ENCODE measurements at regions not wholly inside any gene's neighbourhood (a gene's known extent, or its start where the extent isn't known, plus 50 kb on each side); places are given as distances from the start of the nearest gene placed in this dataset.

DNA sequence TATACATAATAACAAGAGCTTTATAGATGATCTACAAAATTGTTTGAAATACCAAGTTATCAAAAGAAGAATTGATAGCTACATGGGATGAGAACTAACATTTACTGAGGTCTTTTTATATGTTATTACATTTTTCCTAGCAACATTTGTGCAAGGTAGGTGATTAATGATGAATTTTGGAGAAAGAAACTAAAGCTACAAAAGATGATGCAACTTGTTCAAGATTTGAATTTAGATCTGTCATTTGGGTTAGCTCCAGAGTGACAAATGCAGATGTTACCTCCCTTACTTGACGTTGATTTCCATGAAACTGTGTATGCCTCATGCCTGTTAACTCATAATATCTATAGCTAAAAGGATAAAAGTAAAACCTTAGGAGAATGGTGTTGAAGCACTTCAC is 84.5 kb upstream of the EYA4 start:
- Histone ChIP-seq H3K9me3 (ENCODE audit: low read depth, low read length) (no peaks in the 10 kb centered on the region), H3K27ac (ENCODE audit: low read depth, low read length) (no peak overlapping the region), H3K79me2 (ENCODE audit: insufficient read depth, low read length) (no peaks in the 10 kb centered on the region), H4K20me1 (ENCODE audit: insufficient read depth, low read length) (no peaks in the 10 kb centered on the region), H2AFZ (ENCODE audit: low read length) (no peak overlapping the region), H3K36me3 (ENCODE audit: insufficient read depth, low read length) (no peaks in the 10 kb centered on the region), H3K27me3 (ENCODE audit: insufficient read depth, low read length) (no peaks in the 10 kb centered on the region), H3K4me3 (ENCODE audit: insufficient read depth, low read length) (no peak overlapping the region), H3K4me1 (ENCODE audit: insufficient read depth, low read length) (no peaks in the 10 kb centered on the region), H3K4me2 (ENCODE audit: insufficient read depth, low read length) (no peak overlapping the region)
- no peak for DNase-seq (ENCODE audit: insufficient read length, low spot score, missing footprints)
- TF ChIP-seq CTCF (IDR thresholded peaks at IDR 0.05; ENCODE audit: extremely low read depth, low read depth, low read length), result no peak

DNA sequence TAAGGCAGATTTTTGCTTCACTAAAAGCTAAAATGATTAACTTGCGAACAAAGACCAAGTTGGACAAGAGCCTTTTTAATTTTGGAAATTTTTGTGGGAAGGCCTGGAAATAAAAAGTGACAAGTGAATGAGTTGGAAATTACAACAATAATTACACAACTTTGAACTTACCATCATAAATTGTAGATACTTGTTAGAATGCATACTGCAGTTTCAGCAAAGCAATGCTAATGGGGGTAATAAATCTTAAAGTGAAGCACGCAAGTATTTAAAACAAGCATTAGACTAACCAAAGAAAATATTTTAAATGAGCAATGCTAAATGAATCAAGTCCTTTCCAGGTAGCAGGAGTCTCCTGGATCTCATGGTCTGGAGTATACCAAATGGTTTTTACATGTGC is 83.2 kb upstream of the EYA4 start:
- no peaks in the 10 kb centered on the region for H3K36me3 ChIP-seq (ENCODE audit: insufficient read depth, low read length)
- no peaks in the 10 kb centered on the region for H3K4me1 ChIP-seq (ENCODE audit: insufficient read depth, low read length)
- H3K4me3 ChIP-seq (ENCODE audit: insufficient read depth, low read length), result no peak overlapping the region
- no peaks in the 10 kb centered on the region for H3K9me3 ChIP-seq (ENCODE audit: low read depth, low read length)
- H3K79me2 ChIP-seq (ENCODE audit: insufficient read depth, low read length), result no peaks in the 10 kb centered on the region
- no peak for DNase-seq (ENCODE audit: insufficient read length, low spot score, missing footprints)
- H3K27ac ChIP-seq (ENCODE audit: low read depth, low read length), result no peak overlapping the region
- H2AFZ ChIP-seq (ENCODE audit: low read length), result no peak overlapping the region
- TF ChIP-seq CTCF (IDR thresholded peaks at IDR 0.05; ENCODE audit: extremely low read depth, low read depth, low read length), result no peak
- no peaks in the 10 kb centered on the region for H4K20me1 ChIP-seq (ENCODE audit: insufficient read depth, low read length)
- no peak overlapping the region for H3K4me2 ChIP-seq (ENCODE audit: insufficient read depth, low read length)
- no peaks in the 10 kb centered on the region for H3K27me3 ChIP-seq (ENCODE audit: insufficient read depth, low read length)

- Histone ChIP-seq H3K4me2 (ENCODE audit: insufficient read depth, low read length) (no peak overlapping the region), H3K36me3 (ENCODE audit: insufficient read depth, low read length) (no peaks in the 10 kb centered on the region), H3K27me3 (ENCODE audit: insufficient read depth, low read length) (no peaks in the 10 kb centered on the region), H3K4me3 (ENCODE audit: insufficient read depth, low read length) (no peak overlapping the region), H4K20me1 (ENCODE audit: insufficient read depth, low read length) (no peaks in the 10 kb centered on the region), H3K79me2 (ENCODE audit: insufficient read depth, low read length) (no peaks in the 10 kb centered on the region), H3K27ac (ENCODE audit: low read depth, low read length) (no peak overlapping the region), H2AFZ (ENCODE audit: low read length) (no peak overlapping the region), H3K9me3 (ENCODE audit: low read depth, low read length) (no peaks in the 10 kb centered on the region), H3K4me1 (ENCODE audit: insufficient read depth, low read length) (no peaks in the 10 kb centered on the region)
- no peak for TF ChIP-seq CTCF (IDR thresholded peaks at IDR 0.05; ENCODE audit: extremely low read depth, low read depth, low read length)
- DNase-seq (ENCODE audit: insufficient read length, low spot score, missing footprints), result no peak
Measured at GRCh38 chr6:133159255-133159795, 81.8 kb upstream of the EYA4 start.

- no peaks in the 10 kb centered on the region for H3K4me1 ChIP-seq (ENCODE audit: insufficient read depth, low read length)
- no peak overlapping the region for H3K4me3 ChIP-seq (ENCODE audit: insufficient read depth, low read length)
- H3K36me3 ChIP-seq (ENCODE audit: insufficient read depth, low read length), result no peaks in the 10 kb centered on the region
- DNase-seq (ENCODE audit: insufficient read length, low spot score, missing footprints), result no peak
- H3K9me3 ChIP-seq (ENCODE audit: low read depth, low read length), result no peaks in the 10 kb centered on the region
- no peaks in the 10 kb centered on the region for H4K20me1 ChIP-seq (ENCODE audit: insufficient read depth, low read length)
- H3K27me3 ChIP-seq (ENCODE audit: insufficient read depth, low read length), result no peaks in the 10 kb centered on the region
- TF ChIP-seq CTCF (IDR thresholded peaks at IDR 0.05; ENCODE audit: extremely low read depth, low read depth, low read length), result no peak
- H3K4me2 ChIP-seq (ENCODE audit: insufficient read depth, low read length), result no peak overlapping the region
- no peak overlapping the region for H2AFZ ChIP-seq (ENCODE audit: low read length)
- no peak overlapping the region for H3K27ac ChIP-seq (ENCODE audit: low read depth, low read length)
- H3K79me2 ChIP-seq (ENCODE audit: insufficient read depth, low read length), result no peaks in the 10 kb centered on the region
Measured at GRCh38 chr6:133160536-133160935, 80.6 kb upstream of the EYA4 start.

All from osteoblast (primary cell).